Neural progenitor cell (in vitro differentiated cells): ENCODE measurements at regions not wholly inside any gene's neighbourhood (a gene's known extent, or its start where the extent isn't known, plus 50 kb on each side); places are given as distances from the start of the nearest gene placed in this dataset.

Experiments
- DNase-seq: peaks from one replicate; pipeline ENCODE4 v3.0.0-alpha.2; 2016; ENCODE audit warnings: low spot score
- H2AFZ ChIP-seq: fragments of 200-600 bp; sonication (generic); replicated peaks from 2 replicates; pipeline ENCODE4 v1.6.1; 2016; ENCODE audit warnings: antibody characterized with exemption
- H3F3A ChIP-seq: fragments of 200-600 bp; sonication (generic); 2 replicates; pipeline ENCODE4 v1.6.1; 2016; ENCODE audit warnings: antibody characterized with exemption, low read depth
- H3K27ac ChIP-seq: fragments of 200-600 bp; sonication (generic); 2 replicates; pipeline ENCODE4 v1.5.1; 2016; ENCODE audit warnings: mild to moderate bottlenecking
- H3K27me3 ChIP-seq: fragments of 200-600 bp; sonication (generic); 2 replicates; pipeline ENCODE4 v1.6.1; 2016; ENCODE audit warnings: mild to moderate bottlenecking, moderate library complexity
- H3K36me3 ChIP-seq: fragments of 200-600 bp; sonication (generic); 2 replicates; pipeline ENCODE4 v1.5.1; 2016
- H3K4me1 ChIP-seq: fragments of 200-600 bp; sonication (generic); 2 replicates; pipeline ENCODE4 v1.6.1; 2016; ENCODE audit warnings: mixed run types
- H3K4me2 ChIP-seq: fragments of 200-600 bp; sonication (generic); 2 replicates; pipeline ENCODE4 v1.6.1; 2016
- H3K4me3 ChIP-seq: fragments of 200-600 bp; sonication (generic); 2 replicates; pipeline ENCODE4 v1.5.1; 2016
- H3K79me2 ChIP-seq: fragments of 200-600 bp; sonication (generic); 2 replicates; pipeline ENCODE4 v1.6.1; 2016; ENCODE audit warnings: low read depth
- H3K9ac ChIP-seq: fragments of 200-600 bp; sonication (generic); 2 replicates; pipeline ENCODE4 v1.6.1; 2016
- H3K9me3 ChIP-seq: fragments of 200-600 bp; sonication (generic); 2 replicates; pipeline ENCODE4 v1.5.1; 2016; ENCODE audit warnings: low read depth
- H4K20me1 ChIP-seq: fragments of 200-600 bp; sonication (generic); 2 replicates; pipeline ENCODE4 v1.6.1; 2016; ENCODE audit warnings: low read depth
- H3K27ac Mint-ChIP-seq: 3 replicates; pipeline ENCODE4 v1.8.0; 2021; ENCODE audit warnings: mixed read lengths
- H3K27me3 Mint-ChIP-seq: 2 replicates; pipeline ENCODE4 v1.8.0; 2022; ENCODE audit warnings: low read depth, mild to moderate bottlenecking, inconsistent platforms, moderate library complexity, mixed read lengths; ENCODE audit not compliant: insufficient read depth
- H3K36me3 Mint-ChIP-seq: 3 replicates; pipeline ENCODE4 v1.8.0; 2021; ENCODE audit warnings: mixed read lengths
- H3K4me1 Mint-ChIP-seq: 3 replicates; pipeline ENCODE4 v1.8.0; 2021; ENCODE audit warnings: mixed read lengths
- H3K4me3 Mint-ChIP-seq: 3 replicates; pipeline ENCODE4 v1.8.0; 2021; ENCODE audit warnings: mild to moderate bottlenecking, moderate library complexity, mixed read lengths
- H3K9me3 Mint-ChIP-seq: 3 replicates; pipeline ENCODE4 v1.8.0; 2020; ENCODE audit warnings: mixed read lengths
- CTCF ChIP-seq: fragments of 200-600 bp; sonication (generic); IDR thresholded peaks from 2 replicates; pipeline ENCODE4 v1.5.1; 2017; ENCODE audit warnings: antibody characterized with exemption, mild to moderate bottlenecking
- EZH2 ChIP-seq: fragments of 200-600 bp; sonication (generic); IDR thresholded peaks from 2 replicates; pipeline ENCODE4 v1.6.1; 2017; ENCODE audit warnings: antibody characterized with exemption, mild to moderate bottlenecking, moderate library complexity
- EZH2phosphoT487 ChIP-seq: fragments of 200-600 bp; sonication (generic); IDR thresholded peaks from 2 replicates; pipeline ENCODE4 v1.6.1; 2017; ENCODE audit warnings: antibody characterized with exemption

- TF ChIP-seq EZH2, result no peak
- no peak for TF ChIP-seq CTCF
- no peak for TF ChIP-seq EZH2phosphoT487
- no peaks in the 10 kb centered on the region for H3K27me3 Mint-ChIP-seq
- Histone ChIP-seq H3F3A (no peaks in the 10 kb centered on the region), H3K4me1 (no peaks in the 10 kb centered on the region), H3K4me3 (no peak overlapping the region), H3K36me3 (no peaks in the 10 kb centered on the region), H3K27me3 (no peaks in the 10 kb centered on the region), H2AFZ (peak overlapping the region; percentile 27), H3K9ac (no peak overlapping the region), H4K20me1 (no peaks in the 10 kb centered on the region), H3K27ac (no peak overlapping the region), H3K4me2 (no peak overlapping the region), H3K9me3 (no peaks in the 10 kb centered on the region), H3K79me2 (no peaks in the 10 kb centered on the region)
- H3K27ac Mint-ChIP-seq, result no peak overlapping the region
- DNase-seq, result no peak
- no peak overlapping the region for H3K4me3 Mint-ChIP-seq
- H3K36me3 Mint-ChIP-seq, result no peaks in the 10 kb centered on the region
- no peaks in the 10 kb centered on the region for H3K4me1 Mint-ChIP-seq
- H3K9me3 Mint-ChIP-seq, result peaks cover 8% of the 10 kb centered on the region
Observed at GRCh38 chr3:513301-513700, 316.7 kb downstream of the CHL1 start.

GRCh38 chr3:514192-514591 lies 317.6 kb downstream of the CHL1 start:
- no peaks in the 10 kb centered on the region for H3K4me1 ChIP-seq
- H3K27ac ChIP-seq, result no peak overlapping the region
- H3K4me3 Mint-ChIP-seq, result no peak overlapping the region
- H3K27ac Mint-ChIP-seq, result no peak overlapping the region
- H3K9ac ChIP-seq, result no peak overlapping the region
- no peak overlapping the region for H2AFZ ChIP-seq
- no peak overlapping the region for H3K4me2 ChIP-seq
- no peaks in the 10 kb centered on the region for H3K36me3 ChIP-seq
- no peaks in the 10 kb centered on the region for H3K36me3 Mint-ChIP-seq
- no peaks in the 10 kb centered on the region for H3K4me1 Mint-ChIP-seq
- no peak for DNase-seq
- H3K4me3 ChIP-seq, result no peak overlapping the region
- peaks cover 1% of the 10 kb centered on the region for H3K9me3 Mint-ChIP-seq
- H3K27me3 ChIP-seq, result no peaks in the 10 kb centered on the region
- no peaks in the 10 kb centered on the region for H3K27me3 Mint-ChIP-seq
- no peaks in the 10 kb centered on the region for H3K79me2 ChIP-seq
- H3F3A ChIP-seq, result no peaks in the 10 kb centered on the region
- TF ChIP-seq CTCF (no peak), EZH2phosphoT487 (no peak), EZH2 (no peak)
- no peaks in the 10 kb centered on the region for H4K20me1 ChIP-seq
- H3K9me3 ChIP-seq, result no peaks in the 10 kb centered on the region

GRCh38 chr3:519026-519425 lies 322.5 kb downstream of the CHL1 start:
- TF ChIP-seq EZH2 (no peak), CTCF (no peak), EZH2phosphoT487 (no peak)
- H3K4me2 ChIP-seq, result no peak overlapping the region
- no peaks in the 10 kb centered on the region for H3K27me3 Mint-ChIP-seq

More at GRCh38 chr3:519026-519425, 322.5 kb downstream of the CHL1 start:
- Histone ChIP-seq H3K36me3 (no peaks in the 10 kb centered on the region), H4K20me1 (no peaks in the 10 kb centered on the region), H3K9me3 (no peaks in the 10 kb centered on the region), H3K79me2 (no peaks in the 10 kb centered on the region), H3F3A (no peaks in the 10 kb centered on the region), H3K27me3 (no peaks in the 10 kb centered on the region), H2AFZ (no peak overlapping the region), H3K4me3 (no peak overlapping the region), H3K4me1 (no peaks in the 10 kb centered on the region), H3K27ac (no peak overlapping the region), H3K9ac (no peak overlapping the region)
- Mint-ChIP-seq H3K36me3 (no peaks in the 10 kb centered on the region), H3K9me3 (no peaks in the 10 kb centered on the region), H3K4me3 (no peak overlapping the region), H3K27ac (no peak overlapping the region), H3K4me1 (no peaks in the 10 kb centered on the region)
- DNase-seq, result no peak
